WI38 (cell line): ENCODE measurements at regions not wholly inside any gene's neighbourhood (a gene's known extent, or its start where the extent isn't known, plus 50 kb on each side); places are given as distances from the start of the nearest gene placed in this dataset.

Source experiments
- H3K4me3 ChIP-seq: 2 replicates; pipeline ENCODE4 v1.5.1; 2011; ENCODE audit warnings: low read depth, mild to moderate bottlenecking, control low read depth, low read length
- TF ChIP-seq, protein P1 (sequence below): IDR thresholded peaks from 2 replicates; pipeline ENCODE4 v1.5.1; 2012; ENCODE audit warnings: low read depth, mild to moderate bottlenecking, control low read depth, low read length

GRCh38 chr9:16143310-16143709 is 590.5 kb downstream of the CCDC171 start:
- H3K4me3 ChIP-seq = no peak overlapping the region
- TF ChIP-seq, protein P1, sequence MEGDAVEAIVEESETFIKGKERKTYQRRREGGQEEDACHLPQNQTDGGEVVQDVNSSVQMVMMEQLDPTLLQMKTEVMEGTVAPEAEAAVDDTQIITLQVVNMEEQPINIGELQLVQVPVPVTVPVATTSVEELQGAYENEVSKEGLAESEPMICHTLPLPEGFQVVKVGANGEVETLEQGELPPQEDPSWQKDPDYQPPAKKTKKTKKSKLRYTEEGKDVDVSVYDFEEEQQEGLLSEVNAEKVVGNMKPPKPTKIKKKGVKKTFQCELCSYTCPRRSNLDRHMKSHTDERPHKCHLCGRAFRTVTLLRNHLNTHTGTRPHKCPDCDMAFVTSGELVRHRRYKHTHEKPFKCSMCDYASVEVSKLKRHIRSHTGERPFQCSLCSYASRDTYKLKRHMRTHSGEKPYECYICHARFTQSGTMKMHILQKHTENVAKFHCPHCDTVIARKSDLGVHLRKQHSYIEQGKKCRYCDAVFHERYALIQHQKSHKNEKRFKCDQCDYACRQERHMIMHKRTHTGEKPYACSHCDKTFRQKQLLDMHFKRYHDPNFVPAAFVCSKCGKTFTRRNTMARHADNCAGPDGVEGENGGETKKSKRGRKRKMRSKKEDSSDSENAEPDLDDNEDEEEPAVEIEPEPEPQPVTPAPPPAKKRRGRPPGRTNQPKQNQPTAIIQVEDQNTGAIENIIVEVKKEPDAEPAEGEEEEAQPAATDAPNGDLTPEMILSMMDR = no peak

DNA sequence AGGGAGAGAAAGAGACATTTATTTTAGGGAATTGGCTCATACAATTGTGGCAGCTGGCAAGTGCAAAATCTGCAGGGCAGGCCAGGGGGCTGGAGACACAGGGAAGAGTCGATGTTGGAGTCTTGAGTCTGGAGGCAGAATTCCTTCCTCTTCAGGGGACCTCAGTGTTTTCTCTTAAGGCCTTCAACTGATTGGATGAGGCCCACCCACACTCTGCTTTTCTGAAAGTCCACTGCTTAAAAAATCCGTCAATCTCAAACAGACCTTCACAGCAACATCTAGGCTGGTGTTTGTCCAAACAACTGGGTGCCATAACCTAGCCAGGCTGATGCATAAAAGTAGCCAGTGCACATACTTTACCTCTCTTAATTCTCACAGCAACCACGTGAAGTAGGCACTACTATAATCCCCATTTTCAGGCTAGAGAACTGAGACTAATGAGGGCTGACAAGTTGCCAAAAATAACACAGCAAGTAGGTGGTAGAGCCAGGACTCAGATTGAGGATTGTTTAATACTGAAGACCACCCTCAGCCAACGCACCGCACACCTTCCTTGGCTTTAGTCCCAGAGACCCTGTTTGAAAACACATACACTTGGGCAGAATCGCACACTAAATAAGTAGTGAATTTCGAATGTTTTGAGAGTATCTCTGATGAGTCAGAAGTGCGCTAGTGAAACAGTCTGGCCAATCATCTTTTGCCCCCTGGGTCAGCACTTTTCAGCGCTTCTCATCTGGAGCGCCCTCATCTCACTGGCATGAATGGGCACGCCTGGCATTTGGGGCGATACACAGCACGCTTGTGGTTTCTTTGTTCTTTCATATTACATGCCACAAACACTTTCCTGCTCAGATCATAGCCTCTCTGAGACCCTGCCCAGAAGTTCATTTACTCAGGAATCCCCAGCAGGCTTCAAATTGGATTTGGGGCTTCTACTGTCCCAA is 591.4 kb downstream of the CCDC171 start:
- no peak overlapping the region for H3K4me3 ChIP-seq
- TF ChIP-seq, protein P1 = no peak

DNA sequence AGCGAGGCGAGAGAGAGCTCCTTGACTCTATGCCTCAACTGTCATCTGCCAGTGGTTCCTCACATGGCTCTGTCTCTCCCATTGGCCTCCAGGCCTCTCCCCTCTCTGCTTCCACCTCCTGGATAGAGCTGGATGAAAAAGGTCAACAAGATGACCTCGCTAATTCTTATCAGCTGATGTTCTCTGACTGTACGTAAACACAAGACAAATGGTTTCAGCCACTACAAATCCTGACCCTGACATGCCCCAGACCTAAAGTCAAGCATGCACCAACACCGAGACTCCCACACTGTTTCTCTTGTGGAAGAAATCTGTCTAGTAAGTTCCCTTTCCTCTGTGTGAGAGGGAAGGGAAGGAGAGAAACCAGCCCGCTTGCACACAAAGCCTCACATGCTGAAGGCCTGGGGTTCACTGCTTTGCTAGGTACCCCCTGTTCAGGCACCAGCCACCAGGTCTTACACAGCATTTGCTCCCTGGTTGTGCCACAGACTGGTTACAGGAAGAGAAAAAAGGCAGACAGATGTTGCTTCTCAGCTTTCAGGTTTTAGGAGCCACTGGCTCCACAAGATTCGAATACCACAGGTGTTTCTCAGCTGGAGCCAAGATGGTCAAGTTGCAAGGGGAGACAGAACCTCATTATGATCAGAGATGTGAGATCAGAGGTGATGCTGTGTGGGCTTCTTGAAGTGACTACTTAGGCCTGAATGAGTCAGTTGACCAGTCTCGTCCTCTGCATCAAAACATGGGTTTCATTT is 592.5 kb downstream of the CCDC171 start:
- TF ChIP-seq, protein P1 = no peak
- no peak overlapping the region for H3K4me3 ChIP-seq

GRCh38 chr9:16147726-16148125 is 594.9 kb downstream of the CCDC171 start:
- no peak overlapping the region for H3K4me3 ChIP-seq
- TF ChIP-seq, protein P1 = no peak

- H3K4me3 ChIP-seq = no peak overlapping the region
- TF ChIP-seq, protein P1 = no peak
Observed at GRCh38 chr9:16150501-16150900, 597.7 kb downstream of the CCDC171 start.

GRCh38 chr9:16150938-16151650 is 598.3 kb downstream of the CCDC171 start:
- no peak overlapping the region for H3K4me3 ChIP-seq

More at GRCh38 chr9:16150938-16151650, 598.3 kb downstream of the CCDC171 start:
- TF ChIP-seq, protein P1 = no peak
